ENCODE measurements at regions not wholly inside any gene's neighbourhood (a gene's known extent, or its start where the extent isn't known, plus 50 kb on each side); places are given as distances from the start of the nearest gene placed in this dataset.

DNA sequence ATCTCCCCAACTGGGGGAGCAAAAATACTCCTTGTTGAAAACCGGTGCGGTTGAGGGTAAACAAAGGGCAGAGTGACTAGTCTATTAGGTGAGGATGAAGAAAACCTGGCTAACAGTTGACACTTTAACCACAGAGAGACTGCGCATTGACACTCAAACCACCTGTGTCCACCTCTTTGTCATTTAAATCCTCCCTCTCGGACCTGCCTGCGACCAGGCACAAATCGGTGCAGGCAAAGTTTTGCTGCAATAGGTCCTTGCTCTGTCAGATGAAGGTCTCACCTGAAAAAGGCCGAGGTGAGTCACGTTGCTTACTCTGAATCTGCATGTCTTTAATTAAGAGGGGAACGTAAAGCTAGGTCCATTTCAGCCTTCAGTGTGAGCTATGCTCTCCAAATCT, 494.1 kb upstream of the DPPA4 start:
- TF ChIP-seq, protein P1, sequence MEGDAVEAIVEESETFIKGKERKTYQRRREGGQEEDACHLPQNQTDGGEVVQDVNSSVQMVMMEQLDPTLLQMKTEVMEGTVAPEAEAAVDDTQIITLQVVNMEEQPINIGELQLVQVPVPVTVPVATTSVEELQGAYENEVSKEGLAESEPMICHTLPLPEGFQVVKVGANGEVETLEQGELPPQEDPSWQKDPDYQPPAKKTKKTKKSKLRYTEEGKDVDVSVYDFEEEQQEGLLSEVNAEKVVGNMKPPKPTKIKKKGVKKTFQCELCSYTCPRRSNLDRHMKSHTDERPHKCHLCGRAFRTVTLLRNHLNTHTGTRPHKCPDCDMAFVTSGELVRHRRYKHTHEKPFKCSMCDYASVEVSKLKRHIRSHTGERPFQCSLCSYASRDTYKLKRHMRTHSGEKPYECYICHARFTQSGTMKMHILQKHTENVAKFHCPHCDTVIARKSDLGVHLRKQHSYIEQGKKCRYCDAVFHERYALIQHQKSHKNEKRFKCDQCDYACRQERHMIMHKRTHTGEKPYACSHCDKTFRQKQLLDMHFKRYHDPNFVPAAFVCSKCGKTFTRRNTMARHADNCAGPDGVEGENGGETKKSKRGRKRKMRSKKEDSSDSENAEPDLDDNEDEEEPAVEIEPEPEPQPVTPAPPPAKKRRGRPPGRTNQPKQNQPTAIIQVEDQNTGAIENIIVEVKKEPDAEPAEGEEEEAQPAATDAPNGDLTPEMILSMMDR (IDR thresholded peaks at IDR 0.05; ENCODE audit: low read depth, low read length), result no peak
- in situ Hi-C loops (cut with HindIII; ENCODE audit: low sequenced_read_pairs), result no loop called here
- H3K4me3 ChIP-seq (ENCODE audit: low read depth, low read length), result no peak overlapping the region
- DNase-seq (ENCODE audit: low read depth, low spot score), result no peak

DNA sequence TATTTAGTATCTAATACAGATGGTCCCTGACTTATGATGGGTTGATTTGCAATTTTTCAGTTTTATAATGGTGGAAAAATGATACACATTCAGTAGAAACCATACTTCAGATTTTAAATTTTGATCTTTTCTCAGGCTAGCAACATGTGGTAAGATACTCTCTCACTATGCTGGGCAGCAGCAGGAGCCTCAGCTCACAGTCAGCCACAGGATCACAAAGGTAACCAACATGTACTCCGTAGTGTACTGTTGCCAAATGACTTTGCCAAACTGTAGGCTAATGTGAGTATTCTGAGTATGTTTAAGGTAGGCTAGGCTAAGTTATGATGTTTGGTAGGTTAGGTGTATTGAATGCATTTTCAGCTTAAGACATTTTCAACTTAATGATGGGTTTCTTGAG, 498.6 kb upstream of the DPPA4 start:
- in situ Hi-C loops (cut with HindIII; ENCODE audit: low sequenced_read_pairs), result no loop called here
- TF ChIP-seq, protein P1 (IDR thresholded peaks at IDR 0.05; ENCODE audit: low read depth, low read length), result no peak
- no peak for DNase-seq (ENCODE audit: low read depth, low spot score)
- H3K4me3 ChIP-seq (ENCODE audit: low read depth, low read length), result no peak overlapping the region

DNA sequence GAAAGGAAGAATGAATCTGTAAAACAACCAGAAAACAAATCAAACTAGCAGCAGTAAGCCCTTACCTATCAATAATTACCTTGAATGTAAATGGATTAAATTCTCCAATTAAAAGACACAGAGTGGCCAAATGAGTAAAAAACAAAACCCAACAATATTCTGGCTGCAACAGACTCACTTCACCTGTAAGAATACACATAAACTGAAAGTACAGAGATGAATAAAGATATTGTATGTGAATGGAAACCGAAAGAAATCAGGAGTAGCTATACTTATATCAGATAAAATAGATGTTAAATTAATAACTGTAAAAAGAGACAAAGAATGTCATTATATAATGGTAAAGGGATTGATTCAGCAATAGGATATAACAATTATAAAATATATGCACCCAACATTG, 514.5 kb upstream of the DPPA4 start:
- H3K4me3 ChIP-seq (ENCODE audit: low read depth, low read length), result no peak overlapping the region
- in situ Hi-C loops (cut with HindIII; ENCODE audit: low sequenced_read_pairs), result no loop called here
- TF ChIP-seq, protein P1 (IDR thresholded peaks at IDR 0.05; ENCODE audit: low read depth, low read length), result no peak
- DNase-seq (ENCODE audit: low read depth, low spot score), result no peak

DNA sequence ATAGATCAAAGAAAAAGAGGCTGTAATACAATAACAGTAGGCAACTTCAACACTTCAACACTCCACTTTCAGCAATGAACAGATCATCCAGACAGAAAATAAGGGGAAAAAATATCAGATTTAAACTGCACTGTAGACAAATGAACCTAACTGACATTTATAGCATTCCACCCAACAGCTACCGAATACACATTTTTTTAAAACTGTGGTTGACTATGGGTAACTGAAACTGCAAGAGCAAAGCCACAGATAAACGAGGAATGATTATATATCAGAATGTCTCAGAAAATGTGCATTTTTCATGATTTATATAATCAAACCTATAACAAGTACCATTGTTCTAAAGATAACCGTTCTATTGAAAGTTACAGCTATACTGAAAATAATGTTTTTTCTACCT, 514.9 kb upstream of the DPPA4 start:
- no peak for DNase-seq (ENCODE audit: low read depth, low spot score)
- in situ Hi-C loops (cut with HindIII; ENCODE audit: low sequenced_read_pairs), result no loop called here
- TF ChIP-seq, protein P1 (IDR thresholded peaks at IDR 0.05; ENCODE audit: low read depth, low read length), result no peak
- no peak overlapping the region for H3K4me3 ChIP-seq (ENCODE audit: low read depth, low read length)

DNA sequence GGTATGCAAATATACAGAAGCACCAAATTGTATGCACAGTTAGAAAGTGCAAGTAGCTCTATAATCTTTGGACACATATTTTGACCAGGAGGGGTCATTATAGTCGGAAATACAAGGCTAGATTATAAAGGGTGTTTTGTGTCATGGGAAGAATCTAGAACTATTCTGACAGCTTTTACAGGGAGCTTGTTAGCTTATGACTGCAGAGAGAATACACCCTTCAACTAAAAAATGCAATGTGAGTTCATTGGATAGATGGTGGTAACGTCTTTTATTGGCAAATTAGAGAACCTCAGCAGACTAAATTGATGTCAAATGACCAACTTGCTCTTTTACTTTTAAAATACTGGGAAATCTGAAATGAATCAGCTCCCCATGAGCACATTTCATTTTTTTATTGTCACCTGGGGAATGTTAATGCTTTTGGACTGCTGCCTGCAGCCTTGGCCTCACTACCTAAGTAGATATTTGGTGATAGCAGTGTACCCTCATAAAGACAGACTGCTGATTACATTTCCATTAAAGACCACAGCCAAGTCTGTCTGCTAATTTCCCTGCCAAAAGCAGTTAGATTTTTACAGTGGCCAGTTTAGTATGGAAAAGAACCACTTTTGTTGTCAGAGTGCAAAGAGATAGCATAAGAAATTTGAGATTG, 515.9 kb upstream of the DPPA4 start:
- DNase-seq (ENCODE audit: low read depth, low spot score), result no peak
- H3K4me3 ChIP-seq (ENCODE audit: low read depth, low read length), result no peak overlapping the region
- TF ChIP-seq, protein P1 (IDR thresholded peaks at IDR 0.05; ENCODE audit: low read depth, low read length), result no peak
- in situ Hi-C loops (cut with HindIII; ENCODE audit: low sequenced_read_pairs), result no loop called here

DNA sequence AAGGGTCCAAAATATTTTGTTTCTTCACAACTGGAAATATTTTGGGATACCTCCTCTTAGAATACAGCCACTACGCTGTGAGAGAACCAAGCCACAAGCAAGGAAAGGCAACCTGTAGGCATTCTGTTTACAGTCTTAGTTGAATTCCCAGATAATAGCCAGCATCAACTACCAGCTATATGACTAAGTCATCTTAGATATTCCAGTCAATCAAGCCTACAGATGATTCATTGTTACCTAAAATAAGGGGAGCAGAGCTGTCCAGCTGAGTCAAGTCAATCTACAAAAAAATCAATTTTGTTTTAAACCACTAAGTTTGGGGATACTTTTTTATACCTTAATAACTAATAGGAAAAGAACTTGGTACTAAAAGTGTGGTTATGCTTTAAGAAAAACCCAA, 526.4 kb upstream of the DPPA4 start:
- DNase-seq (ENCODE audit: low read depth, low spot score), result no peak
- in situ Hi-C loops (cut with HindIII; ENCODE audit: low sequenced_read_pairs), result no loop called here
- H3K4me3 ChIP-seq (ENCODE audit: low read depth, low read length), result no peak overlapping the region
- TF ChIP-seq, protein P1 (IDR thresholded peaks at IDR 0.05; ENCODE audit: low read depth, low read length), result no peak
